Osteocyte (in vitro differentiated cells): ENCODE measurements at regions not wholly inside any gene's neighbourhood (a gene's known extent, or its start where the extent isn't known, plus 50 kb on each side); places are given as distances from the start of the nearest gene placed in this dataset.

Experiments used
- DNase-seq: peaks from one replicate; pipeline ENCODE4 v3.0.0; 2021; ENCODE audit warnings: mixed read lengths; ENCODE audit not compliant: unreplicated experiment; ENCODE audit errors: extremely low spot score
- H3K27ac Mint-ChIP-seq: one replicate; pipeline ENCODE4 v1.8.0; 2021; ENCODE audit warnings: mild to moderate bottlenecking, mixed read lengths; ENCODE audit not compliant: unreplicated experiment
- H3K27me3 Mint-ChIP-seq: one replicate; pipeline ENCODE4 v1.8.0; 2021; ENCODE audit warnings: mixed read lengths; ENCODE audit not compliant: unreplicated experiment
- H3K36me3 Mint-ChIP-seq: one replicate; pipeline ENCODE4 v1.8.0; 2021; ENCODE audit warnings: mixed read lengths; ENCODE audit not compliant: unreplicated experiment
- H3K4me1 Mint-ChIP-seq: one replicate; pipeline ENCODE4 v1.8.0; 2021; ENCODE audit warnings: mixed read lengths; ENCODE audit not compliant: unreplicated experiment
- H3K4me3 Mint-ChIP-seq: one replicate; pipeline ENCODE4 v1.8.0; 2021; ENCODE audit warnings: mild to moderate bottlenecking, moderate library complexity, mixed read lengths; ENCODE audit not compliant: unreplicated experiment
- H3K9me3 Mint-ChIP-seq: one replicate; pipeline ENCODE4 v1.8.0; 2021; ENCODE audit warnings: mixed read lengths; ENCODE audit not compliant: unreplicated experiment
- CTCF ChIP-seq: fragments of 200-600 bp; sonication (generic); IDR thresholded peaks from 2 replicates; pipeline ENCODE4 v1.5.0; 2021; ENCODE audit warnings: antibody characterized with exemption, mild to moderate bottlenecking, moderate library complexity

- Mint-ChIP-seq H3K4me1 (no peaks in the 10 kb centered on the region), H3K4me3 (no peak overlapping the region), H3K36me3 (no peaks in the 10 kb centered on the region), H3K9me3 (peaks cover 4% of the 10 kb centered on the region), H3K27ac (no peak overlapping the region), H3K27me3 (no peaks in the 10 kb centered on the region)
- TF ChIP-seq CTCF, result no peak
- DNase-seq, result no peak
Observed at GRCh38 chrX:121114691-121115090, 67.3 kb downstream of the GLUD2 start.

- Mint-ChIP-seq H3K4me3 (no peak overlapping the region), H3K9me3 (no peaks in the 10 kb centered on the region), H3K27ac (no peak overlapping the region), H3K36me3 (no peaks in the 10 kb centered on the region), H3K4me1 (no peaks in the 10 kb centered on the region), H3K27me3 (no peaks in the 10 kb centered on the region)
- TF ChIP-seq CTCF, result no peak
- DNase-seq, result no peak
Observed at GRCh38 chrX:121120690-121121605, 73.5 kb downstream of the GLUD2 start.

GRCh38 chrX:121122332-121122731, 74.9 kb downstream of the GLUD2 start:
- H3K4me3 Mint-ChIP-seq, result no peak overlapping the region
- H3K4me1 Mint-ChIP-seq, result no peaks in the 10 kb centered on the region
- H3K9me3 Mint-ChIP-seq, result no peaks in the 10 kb centered on the region
- TF ChIP-seq CTCF, result no peak
- H3K27ac Mint-ChIP-seq, result no peak overlapping the region
- no peaks in the 10 kb centered on the region for H3K36me3 Mint-ChIP-seq
- no peaks in the 10 kb centered on the region for H3K27me3 Mint-ChIP-seq
- no peak for DNase-seq

- no peak overlapping the region for H3K4me3 Mint-ChIP-seq
- H3K9me3 Mint-ChIP-seq, result no peaks in the 10 kb centered on the region
- no peaks in the 10 kb centered on the region for H3K36me3 Mint-ChIP-seq
- DNase-seq, result no peak
- H3K27me3 Mint-ChIP-seq, result no peaks in the 10 kb centered on the region
- TF ChIP-seq CTCF, result no peak
- no peak overlapping the region for H3K27ac Mint-ChIP-seq
- H3K4me1 Mint-ChIP-seq, result no peaks in the 10 kb centered on the region
Observed at GRCh38 chrX:121128925-121129877, 81.8 kb downstream of the GLUD2 start.

GRCh38 chrX:121132675-121133074, 85.3 kb downstream of the GLUD2 start:
- Mint-ChIP-seq H3K36me3 (no peaks in the 10 kb centered on the region), H3K27me3 (no peaks in the 10 kb centered on the region), H3K4me3 (no peak overlapping the region), H3K4me1 (no peaks in the 10 kb centered on the region), H3K9me3 (no peaks in the 10 kb centered on the region), H3K27ac (no peak overlapping the region)
- no peak for DNase-seq
- no peak for TF ChIP-seq CTCF
